Liver (tissue), 8 donors: ENCODE measurements at regions not wholly inside any gene's neighbourhood (a gene's known extent, or its start where the extent isn't known, plus 50 kb on each side); places are given as distances from the start of the nearest gene placed in this dataset.

Source experiments
- DNase-seq: peaks from one replicate; pipeline ENCODE4 v3.0.0-alpha.2; 2017; ENCODE audit warnings: low spot score
- H3K27ac ChIP-seq, 2 donors: one replicate each; pipeline ENCODE4 v1.7.0; 2013; ENCODE audit warnings: inconsistent platforms in 2 of 2, low read length in 2 of 2, control low read depth in 1 of 2, low read depth in 1 of 2, mild to moderate bottlenecking in 1 of 2
- H3K27me3 ChIP-seq, 4 donors: one replicate each; pipeline versions ENCODE4 v1.6.1 to v1.7.0; 2013; ENCODE audit warnings: low read length in 3 of 4, inconsistent platforms in 1 of 4, mild to moderate bottlenecking in 1 of 4, moderate library complexity in 1 of 4; ENCODE audit not compliant: control insufficient read depth in 4 of 4, insufficient read depth in 4 of 4
- H3K36me3 ChIP-seq, 4 donors: one replicate each; pipeline versions ENCODE4 v1.6.1 to v1.7.0; 2013; ENCODE audit warnings: low read length in 3 of 4, mild to moderate bottlenecking in 3 of 4, low read depth in 1 of 4, moderate library complexity in 1 of 4; ENCODE audit not compliant: control insufficient read depth in 4 of 4, insufficient read depth in 3 of 4
- H3K4me1 ChIP-seq, 4 donors: one replicate each; pipeline versions ENCODE4 v1.6.1 to v1.7.0; 2013; ENCODE audit warnings: low read length in 3 of 4, mild to moderate bottlenecking in 3 of 4, moderate library complexity in 1 of 4; ENCODE audit not compliant: control insufficient read depth in 4 of 4, insufficient read depth in 4 of 4
- H3K4me3 ChIP-seq, 3 donors: one replicate each; pipeline versions ENCODE4 v1.6.1 to v1.7.0; 2013; ENCODE audit warnings: low read length in 3 of 3, control low read depth in 1 of 3, low read depth in 1 of 3, mild to moderate bottlenecking in 1 of 3
- H3K9ac ChIP-seq, 2 donors: one replicate each; pipeline ENCODE4 v1.7.0; 2013; ENCODE audit warnings: low read length in 2 of 2, mild to moderate bottlenecking in 2 of 2, moderate library complexity in 2 of 2, control low read depth in 1 of 2, low read depth in 1 of 2
- H3K9me3 ChIP-seq, 4 donors: one replicate each; pipeline versions ENCODE4 v1.6.1 to v1.7.0; 2013; ENCODE audit warnings: low read length in 3 of 4; ENCODE audit not compliant: control insufficient read depth in 4 of 4
- EGR1 ChIP-seq, 2 donors: IDR thresholded peaks; 2 replicates each; pipeline ENCODE4 v1.6.1; 2016 to 2018; ENCODE audit warnings: antibody characterized with exemption in 2 of 2, low read depth in 2 of 2
- FOXA1 ChIP-seq: IDR thresholded peaks from 2 replicates; pipeline ENCODE4 v1.6.1; 2016; ENCODE audit warnings: antibody characterized with exemption
- FOXA2 ChIP-seq: IDR thresholded peaks from 2 replicates; pipeline ENCODE4 v1.6.1; 2016; ENCODE audit warnings: antibody characterized with exemption
- GABPA ChIP-seq, 2 donors: IDR thresholded peaks in 1 of 2; conservative IDR thresholded peaks in 1 of 2; 2 replicates each; pipeline ENCODE4 v1.6.1; 2016; ENCODE audit warnings: antibody characterized with exemption in 2 of 2, mild to moderate bottlenecking in 1 of 2, moderate library complexity in 1 of 2
- HNF4A ChIP-seq, 2 donors: conservative IDR thresholded peaks; 2 replicates each; pipeline ENCODE4 v1.6.1; 2016; ENCODE audit warnings: antibody characterized with exemption in 2 of 2, mild to moderate bottlenecking in 2 of 2
- HNF4G ChIP-seq: IDR thresholded peaks from 2 replicates; pipeline ENCODE4 v1.6.1; 2016; ENCODE audit warnings: antibody characterized with exemption
- JUND ChIP-seq, 2 donors: IDR thresholded peaks; 2 replicates each; pipeline ENCODE4 v1.6.1; 2016; ENCODE audit warnings: antibody characterized with exemption in 2 of 2
- NR2F2 ChIP-seq: IDR thresholded peaks from 2 replicates; pipeline ENCODE4 v1.6.1; 2016; ENCODE audit warnings: antibody characterized with exemption
- RAD21 ChIP-seq, 2 donors: IDR thresholded peaks; 2 replicates each; pipeline ENCODE4 v1.6.1; 2016; ENCODE audit warnings: antibody characterized with exemption in 2 of 2, mild to moderate bottlenecking in 2 of 2
- RXRA ChIP-seq, 2 donors: IDR thresholded peaks; 2 replicates each; pipeline ENCODE4 v1.6.1; 2017 to 2018; ENCODE audit warnings: antibody characterized with exemption in 2 of 2, mild to moderate bottlenecking in 1 of 2
- SP1 ChIP-seq: IDR thresholded peaks from 2 replicates; pipeline ENCODE4 v1.6.1; 2018; ENCODE audit warnings: antibody characterized with exemption, mild to moderate bottlenecking
- TAF1 ChIP-seq: conservative IDR thresholded peaks from 2 replicates; pipeline ENCODE4 v1.6.1; 2016; ENCODE audit warnings: antibody characterized with exemption, mild to moderate bottlenecking
- YY1 ChIP-seq: IDR thresholded peaks from 2 replicates; pipeline ENCODE4 v1.6.1; 2016; ENCODE audit warnings: antibody characterized with exemption, mild to moderate bottlenecking
- WGBS: extraction: QIAGEN DNeasy Blood & Tissue Kit; methylation state at CpG from one replicate; pipeline ENCODE4 v1.1.7; 2013; 5-methylcytosine and 5-hydroxymethylcytosine counted together
- TF ChIP-seq, protein P1 (sequence below): IDR thresholded peaks from 2 replicates; pipeline ENCODE4 v1.6.1; 2016; ENCODE audit warnings: antibody characterized with exemption
- TF ChIP-seq, protein P2 (sequence below): IDR thresholded peaks from 2 replicates; pipeline ENCODE4 v1.6.1; 2016; ENCODE audit warnings: antibody characterized with exemption
- TF ChIP-seq, protein P3 (sequence below): IDR thresholded peaks from 2 replicates; pipeline ENCODE4 v1.6.1; 2016; ENCODE audit warnings: antibody characterized with exemption, mild to moderate bottlenecking
- TF ChIP-seq, protein P4 (sequence below): fragments of 150-350 bp; IDR thresholded peaks from 2 replicates; pipeline ENCODE4 v1.5.1; 2017; ENCODE audit warnings: improper control_type of control experiment, low read depth, low read length; ENCODE audit not compliant: missing input control
- TF ChIP-seq, protein P5 (sequence below): IDR thresholded peaks from 2 replicates; pipeline ENCODE4 v1.6.1; 2016; ENCODE audit warnings: antibody characterized with exemption
- donor health status: healthy.
- donor health status: healthy.
- donor health status: healthy.
- donor health status: healthy.
- donor health status: healthy.

DNA sequence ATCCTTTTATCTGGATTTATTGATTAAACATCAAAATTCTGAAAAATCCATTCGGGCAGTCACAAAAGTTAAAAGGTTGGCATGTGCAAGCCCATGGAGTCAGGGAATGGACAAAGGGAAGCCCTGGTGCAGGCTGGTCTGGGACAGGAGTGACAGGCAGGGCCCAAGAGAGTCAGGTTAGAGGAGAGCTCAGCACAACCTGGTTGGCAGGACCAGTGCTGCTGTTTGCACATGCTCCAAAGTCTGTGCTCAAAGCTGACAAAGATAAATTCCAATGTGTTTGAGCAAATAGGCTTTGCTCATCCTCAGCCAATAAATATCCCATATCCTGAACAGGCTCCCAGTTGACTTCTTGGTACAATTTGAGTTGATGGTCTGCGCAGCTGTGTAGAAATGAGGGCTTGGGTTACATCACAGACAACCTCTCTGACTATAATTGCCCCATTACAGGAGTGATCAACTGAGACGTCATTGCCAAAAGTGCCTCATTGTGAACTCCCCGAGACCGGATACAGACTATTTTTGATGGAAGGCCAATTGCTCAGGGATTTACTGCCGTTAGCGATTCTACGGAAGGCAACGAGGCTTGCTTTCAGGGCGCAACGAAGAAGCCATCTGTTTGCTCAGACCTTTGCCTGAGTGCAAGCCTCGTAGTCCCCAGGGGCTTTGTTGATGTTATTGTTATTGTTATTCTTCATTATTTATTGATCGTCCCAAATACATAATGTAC is 1008.1 kb upstream of the TENM3 start (continued):
- TF ChIP-seq, protein P1, sequence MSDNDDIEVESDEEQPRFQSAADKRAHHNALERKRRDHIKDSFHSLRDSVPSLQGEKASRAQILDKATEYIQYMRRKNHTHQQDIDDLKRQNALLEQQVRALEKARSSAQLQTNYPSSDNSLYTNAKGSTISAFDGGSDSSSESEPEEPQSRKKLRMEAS = no peak
- TF ChIP-seq, protein P2, sequence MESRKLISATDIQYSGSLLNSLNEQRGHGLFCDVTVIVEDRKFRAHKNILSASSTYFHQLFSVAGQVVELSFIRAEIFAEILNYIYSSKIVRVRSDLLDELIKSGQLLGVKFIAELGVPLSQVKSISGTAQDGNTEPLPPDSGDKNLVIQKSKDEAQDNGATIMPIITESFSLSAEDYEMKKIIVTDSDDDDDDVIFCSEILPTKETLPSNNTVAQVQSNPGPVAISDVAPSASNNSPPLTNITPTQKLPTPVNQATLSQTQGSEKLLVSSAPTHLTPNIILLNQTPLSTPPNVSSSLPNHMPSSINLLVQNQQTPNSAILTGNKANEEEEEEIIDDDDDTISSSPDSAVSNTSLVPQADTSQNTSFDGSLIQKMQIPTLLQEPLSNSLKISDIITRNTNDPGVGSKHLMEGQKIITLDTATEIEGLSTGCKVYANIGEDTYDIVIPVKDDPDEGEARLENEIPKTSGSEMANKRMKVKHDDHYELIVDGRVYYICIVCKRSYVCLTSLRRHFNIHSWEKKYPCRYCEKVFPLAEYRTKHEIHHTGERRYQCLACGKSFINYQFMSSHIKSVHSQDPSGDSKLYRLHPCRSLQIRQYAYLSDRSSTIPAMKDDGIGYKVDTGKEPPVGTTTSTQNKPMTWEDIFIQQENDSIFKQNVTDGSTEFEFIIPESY = no peak
- TF ChIP-seq EGR1 (IDR thresholded peaks at IDR 0.05; ENCODE audit: low read depth in 2 of 2) (no peak), GABPA (IDR thresholded peaks at IDR 0.05 in 1 of 2, conservative IDR thresholded peaks at IDR 0.05 in 1 of 2) (no peak), TAF1 (no peak), SP1 (no peak), RAD21 (IDR thresholded peaks at IDR 0.05) (no peak), FOXA1 (no peak), FOXA2 (no peak), NR2F2 (no peak)

DNA sequence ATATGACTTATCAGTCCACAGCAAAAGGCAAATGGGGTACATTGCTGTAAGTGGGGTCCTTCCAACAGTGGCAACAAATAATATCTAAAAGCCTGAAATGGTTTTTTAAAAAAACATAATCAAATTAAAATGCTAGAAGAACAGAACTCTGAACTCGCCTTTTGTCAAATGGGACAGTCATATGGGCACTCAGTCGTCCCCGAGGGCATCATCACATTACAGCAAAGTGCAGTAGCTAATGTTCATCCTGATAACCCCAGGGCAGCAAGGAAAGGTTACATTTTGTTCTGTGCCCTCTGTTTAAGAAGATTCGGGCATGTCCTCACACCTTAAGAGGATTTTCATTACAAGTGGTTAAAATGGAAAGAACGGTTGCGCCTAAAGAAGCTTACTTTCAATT is 997.9 kb upstream of the TENM3 start:
- Histone ChIP-seq H3K9me3 (no peaks in the 10 kb centered on the region), H3K36me3 (no peaks in the 10 kb centered on the region), H3K4me3 (no peak overlapping the region), H3K9ac (no peak overlapping the region), H3K27me3 (no peaks in the 10 kb centered on the region), H3K4me1 (no peaks in the 10 kb centered on the region), H3K27ac (no peak overlapping the region)
- WGBS = 86% methylated on average over 6 of the region's 6 CpGs
- TF ChIP-seq, protein P3, sequence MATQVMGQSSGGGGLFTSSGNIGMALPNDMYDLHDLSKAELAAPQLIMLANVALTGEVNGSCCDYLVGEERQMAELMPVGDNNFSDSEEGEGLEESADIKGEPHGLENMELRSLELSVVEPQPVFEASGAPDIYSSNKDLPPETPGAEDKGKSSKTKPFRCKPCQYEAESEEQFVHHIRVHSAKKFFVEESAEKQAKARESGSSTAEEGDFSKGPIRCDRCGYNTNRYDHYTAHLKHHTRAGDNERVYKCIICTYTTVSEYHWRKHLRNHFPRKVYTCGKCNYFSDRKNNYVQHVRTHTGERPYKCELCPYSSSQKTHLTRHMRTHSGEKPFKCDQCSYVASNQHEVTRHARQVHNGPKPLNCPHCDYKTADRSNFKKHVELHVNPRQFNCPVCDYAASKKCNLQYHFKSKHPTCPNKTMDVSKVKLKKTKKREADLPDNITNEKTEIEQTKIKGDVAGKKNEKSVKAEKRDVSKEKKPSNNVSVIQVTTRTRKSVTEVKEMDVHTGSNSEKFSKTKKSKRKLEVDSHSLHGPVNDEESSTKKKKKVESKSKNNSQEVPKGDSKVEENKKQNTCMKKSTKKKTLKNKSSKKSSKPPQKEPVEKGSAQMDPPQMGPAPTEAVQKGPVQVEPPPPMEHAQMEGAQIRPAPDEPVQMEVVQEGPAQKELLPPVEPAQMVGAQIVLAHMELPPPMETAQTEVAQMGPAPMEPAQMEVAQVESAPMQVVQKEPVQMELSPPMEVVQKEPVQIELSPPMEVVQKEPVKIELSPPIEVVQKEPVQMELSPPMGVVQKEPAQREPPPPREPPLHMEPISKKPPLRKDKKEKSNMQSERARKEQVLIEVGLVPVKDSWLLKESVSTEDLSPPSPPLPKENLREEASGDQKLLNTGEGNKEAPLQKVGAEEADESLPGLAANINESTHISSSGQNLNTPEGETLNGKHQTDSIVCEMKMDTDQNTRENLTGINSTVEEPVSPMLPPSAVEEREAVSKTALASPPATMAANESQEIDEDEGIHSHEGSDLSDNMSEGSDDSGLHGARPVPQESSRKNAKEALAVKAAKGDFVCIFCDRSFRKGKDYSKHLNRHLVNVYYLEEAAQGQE = no peak
- TF ChIP-seq, protein P2 = no peak
- TF ChIP-seq JUND (IDR thresholded peaks at IDR 0.05) (no peak), GABPA (IDR thresholded peaks at IDR 0.05 in 1 of 2, conservative IDR thresholded peaks at IDR 0.05 in 1 of 2) (no peak), RAD21 (IDR thresholded peaks at IDR 0.05) (no peak), FOXA2 (no peak), HNF4G (no peak), HNF4A (conservative IDR thresholded peaks at IDR 0.05) (no peak), YY1 (no peak), TAF1 (no peak), SP1 (no peak), EGR1 (IDR thresholded peaks at IDR 0.05; ENCODE audit: low read depth in 2 of 2) (no peak), RXRA (IDR thresholded peaks at IDR 0.05) (no peak), FOXA1 (no peak), NR2F2 (no peak)
- TF ChIP-seq, protein P4, sequence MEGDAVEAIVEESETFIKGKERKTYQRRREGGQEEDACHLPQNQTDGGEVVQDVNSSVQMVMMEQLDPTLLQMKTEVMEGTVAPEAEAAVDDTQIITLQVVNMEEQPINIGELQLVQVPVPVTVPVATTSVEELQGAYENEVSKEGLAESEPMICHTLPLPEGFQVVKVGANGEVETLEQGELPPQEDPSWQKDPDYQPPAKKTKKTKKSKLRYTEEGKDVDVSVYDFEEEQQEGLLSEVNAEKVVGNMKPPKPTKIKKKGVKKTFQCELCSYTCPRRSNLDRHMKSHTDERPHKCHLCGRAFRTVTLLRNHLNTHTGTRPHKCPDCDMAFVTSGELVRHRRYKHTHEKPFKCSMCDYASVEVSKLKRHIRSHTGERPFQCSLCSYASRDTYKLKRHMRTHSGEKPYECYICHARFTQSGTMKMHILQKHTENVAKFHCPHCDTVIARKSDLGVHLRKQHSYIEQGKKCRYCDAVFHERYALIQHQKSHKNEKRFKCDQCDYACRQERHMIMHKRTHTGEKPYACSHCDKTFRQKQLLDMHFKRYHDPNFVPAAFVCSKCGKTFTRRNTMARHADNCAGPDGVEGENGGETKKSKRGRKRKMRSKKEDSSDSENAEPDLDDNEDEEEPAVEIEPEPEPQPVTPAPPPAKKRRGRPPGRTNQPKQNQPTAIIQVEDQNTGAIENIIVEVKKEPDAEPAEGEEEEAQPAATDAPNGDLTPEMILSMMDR = no peak
- TF ChIP-seq, protein P1 = no peak
- TF ChIP-seq, protein P5, sequence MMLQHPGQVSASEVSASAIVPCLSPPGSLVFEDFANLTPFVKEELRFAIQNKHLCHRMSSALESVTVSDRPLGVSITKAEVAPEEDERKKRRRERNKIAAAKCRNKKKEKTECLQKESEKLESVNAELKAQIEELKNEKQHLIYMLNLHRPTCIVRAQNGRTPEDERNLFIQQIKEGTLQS = no peak
- no peak for DNase-seq
